Caco-2 (cell line): ENCODE measurements at regions not wholly inside any gene's neighbourhood (a gene's known extent, or its start where the extent isn't known, plus 50 kb on each side); places are given as distances from the start of the nearest gene placed in this dataset.

Experiments used
- BruUV-seq: library from RNA; stranded (reverse); fragments of 400-500 nt; replicated peaks from 2 replicates; lab custom pipeline; 2021; lab: Mats Ljungman, UMichigan
- CTCF ChIA-PET: fragments of 300-600 bp; sonication (Branson Sonifier 250); formaldehyde crosslinking; loops from one replicate; lab custom pipeline; 2022; ENCODE audit warnings: antibody characterized with exemption; lab: Charles Lee
- POLR2A ChIA-PET: fragments of 300-600 bp; sonication (Branson Sonifier 250); formaldehyde crosslinking; loops from one replicate; lab custom pipeline; 2022; ENCODE audit warnings: antibody characterized with exemption; lab: Charles Lee
- DNase-seq, 2 experiments: peaks; one replicate each; pipeline versions ENCODE4 v3.0.0 to v3.0.0-alpha.2; 2020 to 2022
- H3K27me3 ChIP-seq: replicated peaks from 2 replicates; pipeline ENCODE4 v1.6.0; 2011; ENCODE audit warnings: low read length; ENCODE audit not compliant: control insufficient read depth, insufficient read depth
- H3K36me3 ChIP-seq: 2 replicates; pipeline ENCODE4 v1.5.1; 2011; ENCODE audit warnings: low read length; ENCODE audit not compliant: control insufficient read depth, insufficient read depth
- H3K4me1 ChIP-seq: fragments of 250-450 bp; sonication (Bioruptor Pico); 2 replicates; pipeline ENCODE4 v1.5.1; 2020; ENCODE audit warnings: mild to moderate bottlenecking
- H3K4me3 ChIP-seq: 2 replicates; pipeline ENCODE4 v1.5.1; 2011; ENCODE audit warnings: low read depth, mild to moderate bottlenecking, control low read depth, low read length
- H3K9me3 ChIP-seq: fragments of 250-450 bp; sonication (Bioruptor Pico); 2 replicates; pipeline ENCODE4 v1.5.1; 2020; ENCODE audit warnings: mild to moderate bottlenecking, moderate library complexity
- H3K27ac Mint-ChIP-seq: one replicate; pipeline ENCODE4 v1.8.0; 2022; ENCODE audit warnings: mixed read lengths; ENCODE audit not compliant: unreplicated experiment
- H3K27me3 Mint-ChIP-seq: one replicate; pipeline ENCODE4 v1.8.0; 2022; ENCODE audit warnings: mixed read lengths; ENCODE audit not compliant: insufficient read depth, unreplicated experiment
- H3K36me3 Mint-ChIP-seq: one replicate; pipeline ENCODE4 v1.8.0; 2022; ENCODE audit warnings: mild to moderate bottlenecking, mixed read lengths; ENCODE audit not compliant: insufficient read depth, unreplicated experiment
- H3K4me1 Mint-ChIP-seq: one replicate; pipeline ENCODE4 v1.8.0; 2022; ENCODE audit warnings: low read depth, mixed read lengths; ENCODE audit not compliant: unreplicated experiment
- H3K4me3 Mint-ChIP-seq: one replicate; pipeline ENCODE4 v1.8.0; 2022; ENCODE audit warnings: mild to moderate bottlenecking, moderate library complexity, mixed read lengths; ENCODE audit not compliant: unreplicated experiment
- H3K9me3 Mint-ChIP-seq: one replicate; pipeline ENCODE4 v1.8.0; 2022; ENCODE audit warnings: mixed read lengths; ENCODE audit not compliant: unreplicated experiment
- intact Hi-C: fragments of 100-400 bp; cut with micrococcal nuclease; formaldehyde crosslinking; loops from one replicate; pipeline ENCODE4 v1.10.0; 2022; ENCODE audit not compliant: unreplicated experiment
- TF ChIP-seq, protein P1 (sequence below), 2 experiments: fragments of 200-600 bp in 1 of 2; IDR thresholded peaks; 1 replicate in 1 of 2; 2 replicates in 1 of 2; pipeline versions ENCODE4 v1.5.1 to v1.8.0; 2011 to 2022; ENCODE audit warnings: antibody characterized with exemption in 1 of 2, control low read depth in 1 of 2, inconsistent platforms in 1 of 2, low read depth in 1 of 2, low read length in 1 of 2, mild to moderate bottlenecking in 1 of 2, moderate library complexity in 1 of 2; ENCODE audit not compliant: insufficient read depth in 1 of 2, severe bottlenecking in 1 of 2, unreplicated experiment in 1 of 2

DNA sequence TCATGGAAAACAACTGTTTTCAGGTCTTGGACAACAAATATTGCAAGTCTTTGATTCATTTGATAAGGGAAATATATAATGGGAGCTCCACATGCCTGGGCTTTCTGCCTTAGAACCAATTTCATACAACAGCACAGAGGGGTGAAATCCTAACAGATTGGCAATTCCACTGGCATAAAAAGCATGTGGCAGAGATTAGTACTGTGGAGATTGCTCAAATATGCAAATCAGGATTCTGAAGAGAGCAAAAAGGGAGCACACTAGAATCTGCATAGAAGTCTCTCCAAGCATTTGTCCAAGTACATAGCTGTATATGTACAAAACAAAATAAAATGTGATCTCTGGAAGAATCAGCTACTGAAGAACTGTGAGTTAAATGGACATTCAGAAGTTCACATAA lies 312.9 kb upstream of the SLITRK5 start:
- Histone ChIP-seq H3K4me1 (no peaks in the 10 kb centered on the region), H3K36me3 (no peaks in the 10 kb centered on the region), H3K4me3 (no peak overlapping the region), H3K9me3 (no peaks in the 10 kb centered on the region), H3K27me3 (no peaks in the 10 kb centered on the region)
- H3K36me3 Mint-ChIP-seq: no peaks in the 10 kb centered on the region
- H3K4me3 Mint-ChIP-seq: no peak overlapping the region
- POLR2A ChIA-PET: no interaction called here
- intact Hi-C loops: no loop called here
- DNase-seq: no peak
- TF ChIP-seq, protein P1, sequence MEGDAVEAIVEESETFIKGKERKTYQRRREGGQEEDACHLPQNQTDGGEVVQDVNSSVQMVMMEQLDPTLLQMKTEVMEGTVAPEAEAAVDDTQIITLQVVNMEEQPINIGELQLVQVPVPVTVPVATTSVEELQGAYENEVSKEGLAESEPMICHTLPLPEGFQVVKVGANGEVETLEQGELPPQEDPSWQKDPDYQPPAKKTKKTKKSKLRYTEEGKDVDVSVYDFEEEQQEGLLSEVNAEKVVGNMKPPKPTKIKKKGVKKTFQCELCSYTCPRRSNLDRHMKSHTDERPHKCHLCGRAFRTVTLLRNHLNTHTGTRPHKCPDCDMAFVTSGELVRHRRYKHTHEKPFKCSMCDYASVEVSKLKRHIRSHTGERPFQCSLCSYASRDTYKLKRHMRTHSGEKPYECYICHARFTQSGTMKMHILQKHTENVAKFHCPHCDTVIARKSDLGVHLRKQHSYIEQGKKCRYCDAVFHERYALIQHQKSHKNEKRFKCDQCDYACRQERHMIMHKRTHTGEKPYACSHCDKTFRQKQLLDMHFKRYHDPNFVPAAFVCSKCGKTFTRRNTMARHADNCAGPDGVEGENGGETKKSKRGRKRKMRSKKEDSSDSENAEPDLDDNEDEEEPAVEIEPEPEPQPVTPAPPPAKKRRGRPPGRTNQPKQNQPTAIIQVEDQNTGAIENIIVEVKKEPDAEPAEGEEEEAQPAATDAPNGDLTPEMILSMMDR (IDR thresholded peaks at IDR 0.05; ENCODE audit: insufficient read depth in 1 of 2, low read depth in 1 of 2, low read length in 1 of 2, severe bottlenecking in 1 of 2, unreplicated experiment in 1 of 2): no peak
- BruUV-seq: no TSS peak
- no peaks in the 10 kb centered on the region for H3K4me1 Mint-ChIP-seq
- no peaks in the 10 kb centered on the region for H3K27me3 Mint-ChIP-seq
- no peak overlapping the region for H3K27ac Mint-ChIP-seq
- CTCF ChIA-PET: no interaction called here
- H3K9me3 Mint-ChIP-seq: no peaks in the 10 kb centered on the region

DNA sequence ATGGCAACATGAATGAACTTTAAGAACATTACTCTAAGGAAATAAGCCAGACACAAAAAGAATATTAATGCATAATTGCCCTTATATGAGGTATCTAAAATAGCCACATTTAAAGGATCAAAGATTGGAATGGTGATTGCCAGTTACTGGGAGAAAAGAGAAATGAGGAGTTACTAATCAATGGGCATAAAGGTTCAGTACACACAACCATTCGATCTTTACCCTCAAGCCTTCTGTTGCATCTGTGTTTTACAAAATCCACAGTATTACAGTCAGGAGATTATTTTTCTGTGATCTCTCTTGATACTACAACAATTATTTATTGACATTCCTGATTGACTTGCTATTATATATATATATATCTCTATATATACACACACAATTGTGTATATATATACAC lies 310.0 kb upstream of the SLITRK5 start:
- no peak overlapping the region for H3K4me3 ChIP-seq
- TF ChIP-seq, protein P1 (IDR thresholded peaks at IDR 0.05; ENCODE audit: insufficient read depth in 1 of 2, low read depth in 1 of 2, low read length in 1 of 2, severe bottlenecking in 1 of 2, unreplicated experiment in 1 of 2): no peak
- BruUV-seq: no TSS peak
- Mint-ChIP-seq H3K27ac (no peak overlapping the region), H3K27me3 (peaks cover 4% of the 10 kb centered on the region), H3K9me3 (no peaks in the 10 kb centered on the region), H3K4me1 (no peaks in the 10 kb centered on the region), H3K4me3 (no peak overlapping the region), H3K36me3 (no peaks in the 10 kb centered on the region)
- intact Hi-C loops: no loop called here
- no peaks in the 10 kb centered on the region for H3K9me3 ChIP-seq
- no peaks in the 10 kb centered on the region for H3K27me3 ChIP-seq
- ChIA-PET CTCF (no interaction called here), POLR2A (no interaction called here)
- no peak for DNase-seq
- H3K4me1 ChIP-seq: no peaks in the 10 kb centered on the region
- no peaks in the 10 kb centered on the region for H3K36me3 ChIP-seq

DNA sequence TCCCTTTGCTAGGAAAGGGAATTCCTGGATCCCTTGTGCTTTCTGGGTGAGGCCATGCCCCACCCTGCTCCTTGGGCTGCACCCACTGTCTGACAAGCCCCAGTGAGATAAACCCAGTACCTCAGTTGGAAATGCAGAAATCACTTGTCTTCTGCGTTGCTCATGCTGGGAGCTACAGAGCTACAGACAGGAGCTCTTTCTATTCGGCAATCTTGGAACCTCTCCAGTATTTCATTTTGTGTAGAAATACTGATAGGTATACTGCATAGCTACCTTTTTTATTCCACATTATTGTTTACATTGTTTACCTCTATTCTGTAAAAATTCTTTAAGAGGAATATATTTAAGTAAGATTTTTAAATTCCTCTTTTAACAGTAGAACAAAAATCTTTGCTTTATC lies 302.5 kb upstream of the SLITRK5 start:
- H3K9me3 Mint-ChIP-seq: no peaks in the 10 kb centered on the region
- POLR2A ChIA-PET: no interaction called here
- no peak overlapping the region for H3K4me3 Mint-ChIP-seq
- Histone ChIP-seq H3K4me3 (no peak overlapping the region), H3K27me3 (no peaks in the 10 kb centered on the region), H3K36me3 (no peaks in the 10 kb centered on the region), H3K9me3 (no peaks in the 10 kb centered on the region), H3K4me1 (no peaks in the 10 kb centered on the region)
- no peak for DNase-seq
- no peaks in the 10 kb centered on the region for H3K4me1 Mint-ChIP-seq
- intact Hi-C loops: no loop called here
- BruUV-seq: no TSS peak
- H3K27me3 Mint-ChIP-seq: peaks cover 4% of the 10 kb centered on the region
- H3K27ac Mint-ChIP-seq: no peak overlapping the region
- CTCF ChIA-PET: no interaction called here
- no peaks in the 10 kb centered on the region for H3K36me3 Mint-ChIP-seq
- TF ChIP-seq, protein P1 (IDR thresholded peaks at IDR 0.05; ENCODE audit: insufficient read depth in 1 of 2, low read depth in 1 of 2, low read length in 1 of 2, severe bottlenecking in 1 of 2, unreplicated experiment in 1 of 2): no peak
